Right lobe of liver (tissue), 6 donors: ENCODE measurements at regions not wholly inside any gene's neighbourhood (a gene's known extent, or its start where the extent isn't known, plus 50 kb on each side); places are given as distances from the start of the nearest gene placed in this dataset.

Experiments used
- ATAC-seq, 4 donors: fragments of 200-7000 bp; cut with Tn5 transposase; one replicate each; pipeline ENCODE4 v1.9.1; 2020; ENCODE audit warnings: mild to moderate bottlenecking in 4 of 4, moderate library complexity in 4 of 4
- DNase-seq, 3 donors: peaks; one replicate each; pipeline ENCODE4 v3.0.0-alpha.2; 2020
- H3K27ac ChIP-seq, 3 donors: fragments of 200-600 bp; one replicate each; pipeline ENCODE4 v1.8.0; 2022
- H3K27me3 ChIP-seq, 2 donors: fragments of 200-600 bp; one replicate each; pipeline ENCODE4 v1.8.0; 2022
- H3K36me3 ChIP-seq, 4 donors: fragments of 200-600 bp; sonication (generic) in 1 of 4; one replicate each; pipeline versions ENCODE4 v1.5.1 to v1.8.0; 2017 to 2022; ENCODE audit warnings: control low read depth in 1 of 4
- H3K4me1 ChIP-seq, 4 donors: fragments of 200-600 bp; sonication (generic) in 1 of 4; one replicate each; pipeline versions ENCODE4 v1.5.1 to v1.8.0; 2017 to 2022; ENCODE audit warnings: control low read depth in 1 of 4
- H3K4me3 ChIP-seq, 3 donors: fragments of 200-600 bp; one replicate each; pipeline ENCODE4 v1.8.0; 2022
- H3K9me3 ChIP-seq, 4 donors: fragments of 200-600 bp; sonication (generic) in 1 of 4; one replicate each; pipeline versions ENCODE4 v1.5.1 to v1.8.0; 2017 to 2022; ENCODE audit warnings: control low read depth in 1 of 4
- CTCF ChIP-seq, 4 donors: fragments of 200-600 bp in 3 of 4; fragments of 450-650 bp in 1 of 4; IDR thresholded peaks; one replicate each; pipeline versions ENCODE4 v1.5.1 to v1.8.0; 2016 to 2022; ENCODE audit warnings: antibody characterized with exemption in 4 of 4, mild to moderate bottlenecking in 2 of 4
- POLR2A ChIP-seq: fragments of 450-650 bp; IDR thresholded peaks from one replicate; pipeline ENCODE4 v1.6.1; 2017; ENCODE audit warnings: antibody characterized with exemption, mild to moderate bottlenecking
- WGBS: methylation state at CpG from one replicate; pipeline ENCODE4 v1.1.6; 2018; ENCODE audit warnings: low coverage, low lambda C conversion rate; ENCODE audit not compliant: insufficient coverage; ENCODE audit errors: missing lambda C conversion rate; 5-methylcytosine and 5-hydroxymethylcytosine counted together
- intact Hi-C, 2 donors: fragments of 100-400 bp; cut with DNase I; formaldehyde crosslinking; loops; one replicate each; pipeline versions ENCODE4 v1.11.2 to v1.14.1; 2022
- donor health status: DM: no; HTN: yes; CAD: no.
- donor health status: DM: no; HTN: no; CAD: no.
- donor health status: DM: no; HTN: no; CAD: no.
- donor health status: DM: no; HTN: yes; CAD: no.
- donor health status: DM: no; HTN: yes; CAD: no.

- no peaks in the 10 kb centered on the region for H3K4me1 ChIP-seq
- H3K27ac ChIP-seq = no peak overlapping the region
- TF ChIP-seq POLR2A = no peak
- TF ChIP-seq CTCF (IDR thresholded peaks at IDR 0.05) = no peak
- no peaks in the 10 kb centered on the region for H3K9me3 ChIP-seq
- ATAC-seq (peak in 1 of 4 donors; percentile 25), DNase-seq (peak in 1 of 3 donors; percentile 14)
- no peaks in the 10 kb centered on the region for H3K27me3 ChIP-seq
- intact Hi-C loops = no loop called here
- WGBS = 60% methylated on average over 1 of the region's 13 CpGs
- H3K4me3 ChIP-seq = no peak overlapping the region
- no peaks in the 10 kb centered on the region for H3K36me3 ChIP-seq
Measured at GRCh38 chr13:65843314-65843731, 1386.8 kb downstream of the PCDH9 start.

GRCh38 chr13:65841156-65841555, 1389.0 kb downstream of the PCDH9 start:
- Histone ChIP-seq H3K36me3 (no peaks in the 10 kb centered on the region), H3K27me3 (no peaks in the 10 kb centered on the region), H3K27ac (no peak overlapping the region), H3K4me1 (no peaks in the 10 kb centered on the region), H3K4me3 (no peak overlapping the region), H3K9me3 (no peaks in the 10 kb centered on the region)
- intact Hi-C loops = no loop called here
- DNase-seq (no peak), ATAC-seq (no peak)
- WGBS = 26% methylated on average over 3 of the region's 3 CpGs
- TF ChIP-seq POLR2A (no peak), CTCF (IDR thresholded peaks at IDR 0.05) (no peak)

GRCh38 chr13:65836066-65836465, 1394.1 kb downstream of the PCDH9 start:
- DNase-seq (no peak), ATAC-seq (no peak)
- Histone ChIP-seq H3K27me3 (no peaks in the 10 kb centered on the region), H3K36me3 (no peaks in the 10 kb centered on the region), H3K4me3 (no peak overlapping the region), H3K9me3 (no peaks in the 10 kb centered on the region), H3K27ac (no peak overlapping the region), H3K4me1 (no peaks in the 10 kb centered on the region)
- intact Hi-C loops = no loop called here
- TF ChIP-seq CTCF (IDR thresholded peaks at IDR 0.05) (no peak), POLR2A (no peak)

- H3K9me3 ChIP-seq = no peaks in the 10 kb centered on the region
- H3K27me3 ChIP-seq = no peaks in the 10 kb centered on the region
- ATAC-seq = no peak
- no peak for DNase-seq
- H3K4me3 ChIP-seq = no peak overlapping the region
- H3K27ac ChIP-seq = no peak overlapping the region
- 39% methylated on average over 2 of the region's 2 CpGs for WGBS
- TF ChIP-seq POLR2A (no peak), CTCF (IDR thresholded peaks at IDR 0.05) (no peak)
- no peaks in the 10 kb centered on the region for H3K4me1 ChIP-seq
- intact Hi-C loops = no loop called here
- no peaks in the 10 kb centered on the region for H3K36me3 ChIP-seq
Measured at GRCh38 chr13:65834897-65835296, 1395.2 kb downstream of the PCDH9 start.
